PC-9 (cell line): ENCODE measurements at regions not wholly inside any gene's neighbourhood (a gene's known extent, or its start where the extent isn't known, plus 50 kb on each side); places are given as distances from the start of the nearest gene placed in this dataset.

Experiments
- BruUV-seq: library from RNA; stranded (reverse); fragments of 400-500 nt; replicated peaks from 2 replicates; lab custom pipeline; 2021; lab: Mats Ljungman, UMichigan
- CTCF ChIA-PET: fragments of 300-600 bp; sonication (Branson Sonifier 250); formaldehyde crosslinking; loops from one replicate; lab custom pipeline; 2022; ENCODE audit warnings: antibody characterized with exemption; lab: Charles Lee
- POLR2A ChIA-PET: fragments of 300-600 bp; sonication (Branson Sonifier 250); formaldehyde crosslinking; loops from one replicate; lab custom pipeline; 2022; ENCODE audit warnings: antibody characterized with exemption; ENCODE audit not compliant: unreplicated experiment; lab: Charles Lee
- DNase-seq, 2 experiments: peaks; one replicate each; pipeline versions ENCODE4 v3.0.0 to v3.0.0-alpha.2; 2015 to 2022; ENCODE audit warnings: mixed read lengths in 1 of 2
- H2AFZ ChIP-seq: fragments of 200-600 bp; sonication (generic); 2 replicates; pipeline ENCODE4 v1.8.1; 2017; ENCODE audit warnings: antibody characterized with exemption
- H3F3A ChIP-seq: fragments of 200-600 bp; sonication (generic); 2 replicates; pipeline ENCODE4 v1.8.1; 2017; ENCODE audit warnings: antibody characterized with exemption, mild to moderate bottlenecking, low read depth; ENCODE audit not compliant: insufficient read depth
- H3K27ac ChIP-seq: fragments of 200-600 bp; sonication (generic); 2 replicates; pipeline ENCODE4 v1.6.1; 2016; ENCODE audit warnings: mixed run types
- H3K27me3 ChIP-seq: fragments of 200-600 bp; sonication (generic); 2 replicates; pipeline ENCODE4 v1.6.1; 2016; ENCODE audit warnings: low read depth, mixed run types; ENCODE audit not compliant: insufficient read depth
- H3K36me3 ChIP-seq: fragments of 200-600 bp; sonication (generic); 2 replicates; pipeline ENCODE4 v1.6.1; 2016; ENCODE audit warnings: low read depth, mixed run types
- H3K4me1 ChIP-seq: fragments of 200-600 bp; sonication (generic); replicated peaks from 2 replicates; pipeline ENCODE4 v1.6.1; 2016; ENCODE audit warnings: mixed run types; ENCODE audit not compliant: insufficient read depth
- H3K4me2 ChIP-seq: fragments of 200-600 bp; sonication (generic); 2 replicates; pipeline ENCODE4 v1.6.1; 2017; ENCODE audit warnings: mixed run types
- H3K4me3 ChIP-seq: fragments of 200-600 bp; sonication (generic); 2 replicates; pipeline ENCODE4 v1.6.1; 2016; ENCODE audit warnings: mixed run types
- H3K79me2 ChIP-seq: fragments of 200-600 bp; sonication (generic); 2 replicates; pipeline ENCODE4 v1.6.1; 2017; ENCODE audit warnings: low read depth, mixed run types
- H3K9me2 ChIP-seq: fragments of 200-600 bp; sonication (generic); 2 replicates; pipeline ENCODE4 v1.8.1; 2017; ENCODE audit warnings: mild to moderate bottlenecking; ENCODE audit not compliant: insufficient read depth
- H3K9me3 ChIP-seq: fragments of 200-600 bp; sonication (generic); 2 replicates; pipeline ENCODE4 v1.8.1; 2016; ENCODE audit warnings: low read depth; ENCODE audit not compliant: insufficient read depth
- H4K20me1 ChIP-seq: fragments of 200-600 bp; sonication (generic); 2 replicates; pipeline ENCODE4 v1.8.1; 2017; ENCODE audit not compliant: insufficient read depth
- CTCF ChIP-seq: fragments of 200-600 bp; sonication (generic); conservative IDR thresholded peaks from 2 replicates; pipeline ENCODE4 v1.6.1; 2017; ENCODE audit warnings: mixed run types, antibody characterized with exemption, mild to moderate bottlenecking, moderate library complexity
- EZH2 ChIP-seq: fragments of 200-600 bp; sonication (generic); IDR thresholded peaks from 2 replicates; pipeline ENCODE4 v1.8.0; 2017; ENCODE audit warnings: antibody characterized with exemption, low read depth
- intact Hi-C: fragments of 100-400 bp; cut with micrococcal nuclease; formaldehyde crosslinking; loops from one replicate; pipeline ENCODE4 v1.10.0; 2022; ENCODE audit not compliant: unreplicated experiment

- no peak for TF ChIP-seq CTCF
- TF ChIP-seq EZH2, result no peak
- Histone ChIP-seq H3F3A (no peaks in the 10 kb centered on the region), H3K4me1 (no peaks in the 10 kb centered on the region), H2AFZ (no peak overlapping the region), H3K4me3 (no peak overlapping the region), H3K9me2 (no peaks in the 10 kb centered on the region), H3K79me2 (no peaks in the 10 kb centered on the region), H3K4me2 (no peak overlapping the region), H4K20me1 (no peaks in the 10 kb centered on the region), H3K27me3 (peaks cover 81% of the 10 kb centered on the region), H3K9me3 (no peaks in the 10 kb centered on the region), H3K36me3 (no peaks in the 10 kb centered on the region), H3K27ac (no peak overlapping the region)
- ChIA-PET CTCF (no interaction called here), POLR2A (no interaction called here)
- BruUV-seq, result no TSS peak
- intact Hi-C loops, result no loop called here
- no peak for DNase-seq
Measured at GRCh38 chr18:78228974-78229373, 750.6 kb upstream of the SALL3 start.

DNA sequence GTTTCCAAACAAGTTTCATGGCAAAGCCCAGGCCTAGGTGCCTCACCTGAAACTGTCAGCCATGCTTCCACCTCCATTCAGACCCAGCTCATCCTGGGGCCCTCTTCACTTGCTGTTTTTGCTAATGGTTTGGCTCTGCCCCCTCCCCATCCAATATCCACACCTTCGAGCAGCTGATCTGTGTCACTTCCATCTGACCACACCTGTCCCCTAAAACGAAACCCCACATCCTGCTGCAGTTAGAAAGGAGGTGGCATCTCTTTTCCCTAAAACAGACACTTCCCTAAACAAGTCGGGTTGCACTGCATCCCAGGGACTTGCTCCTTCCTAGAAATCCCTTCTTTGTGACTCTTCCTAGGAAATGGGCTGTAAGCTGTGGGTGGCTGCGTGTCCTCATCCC, 748.7 kb upstream of the SALL3 start:
- no peak overlapping the region for H3K4me3 ChIP-seq
- H3F3A ChIP-seq, result no peaks in the 10 kb centered on the region
- POLR2A ChIA-PET, result no interaction called here
- no peaks in the 10 kb centered on the region for H3K4me1 ChIP-seq
- intact Hi-C loops, result no loop called here
- H3K4me2 ChIP-seq, result no peak overlapping the region
- H2AFZ ChIP-seq, result no peak overlapping the region
- H3K9me2 ChIP-seq, result no peaks in the 10 kb centered on the region
- H3K27me3 ChIP-seq, result peaks cover 69% of the 10 kb centered on the region
- H3K79me2 ChIP-seq, result no peaks in the 10 kb centered on the region
- BruUV-seq, result no TSS peak
- CTCF ChIA-PET, result no interaction called here
- TF ChIP-seq CTCF, result no peak
- TF ChIP-seq EZH2, result no peak
- no peak overlapping the region for H3K27ac ChIP-seq
- no peaks in the 10 kb centered on the region for H3K36me3 ChIP-seq
- DNase-seq, result no peak
- no peaks in the 10 kb centered on the region for H4K20me1 ChIP-seq
- no peaks in the 10 kb centered on the region for H3K9me3 ChIP-seq

GRCh38 chr18:78232196-78232595, 747.4 kb upstream of the SALL3 start:
- H3K27me3 ChIP-seq, result peaks cover 56% of the 10 kb centered on the region
- no peak overlapping the region for H2AFZ ChIP-seq
- no peak for TF ChIP-seq EZH2
- no peak for TF ChIP-seq CTCF
- H3K27ac ChIP-seq, result no peak overlapping the region
- H3K4me1 ChIP-seq, result no peaks in the 10 kb centered on the region
- H3K4me2 ChIP-seq, result no peak overlapping the region
- no peaks in the 10 kb centered on the region for H3K9me3 ChIP-seq
- H3K9me2 ChIP-seq, result no peaks in the 10 kb centered on the region
- intact Hi-C loops, result no loop called here
- ChIA-PET POLR2A (no interaction called here), CTCF (no interaction called here)
- H3K79me2 ChIP-seq, result no peaks in the 10 kb centered on the region
- no TSS peak for BruUV-seq
- H3K4me3 ChIP-seq, result no peak overlapping the region
- no peaks in the 10 kb centered on the region for H4K20me1 ChIP-seq
- no peaks in the 10 kb centered on the region for H3F3A ChIP-seq
- no peak for DNase-seq
- no peaks in the 10 kb centered on the region for H3K36me3 ChIP-seq
